Loucy (cell line): ENCODE measurements at regions not wholly inside any gene's neighbourhood (a gene's known extent, or its start where the extent isn't known, plus 50 kb on each side); places are given as distances from the start of the nearest gene placed in this dataset.

Experiments used
- EZH2phosphoT487 ChIP-seq: fragments of 200-600 bp; IDR thresholded peaks from 2 replicates; pipeline ENCODE4 v1.6.1; 2018; ENCODE audit warnings: antibody characterized with exemption, mild to moderate bottlenecking, moderate library complexity, borderline replicate concordance
- TF ChIP-seq, protein P1 (sequence below): fragments of 200-600 bp; sonication (generic); conservative IDR thresholded peaks from 2 replicates; pipeline ENCODE4 v1.5.1; 2014; ENCODE audit warnings: mild to moderate bottlenecking, antibody characterized with exemption, low read length

DNA sequence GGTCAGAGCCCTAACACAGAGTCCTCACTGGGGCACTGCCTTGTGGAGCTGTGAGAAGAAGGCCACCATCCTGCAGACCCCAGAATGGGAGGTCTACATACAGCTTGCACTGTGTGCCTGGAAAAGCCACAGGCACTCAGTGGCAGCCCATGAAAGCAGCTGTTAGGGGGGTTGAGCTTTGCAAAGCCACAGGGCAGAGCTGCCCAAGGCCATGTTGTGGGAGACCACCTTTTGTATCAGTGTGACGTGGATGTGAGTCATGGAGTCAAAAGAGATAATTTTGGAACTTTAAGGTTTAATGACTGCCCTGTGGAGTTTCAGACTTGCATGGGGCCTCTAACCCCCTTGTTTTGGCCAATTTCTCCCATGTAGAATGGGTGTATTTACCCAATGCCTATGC is 52.9 kb upstream of the TPRG1 start:
- TF ChIP-seq, protein P1, sequence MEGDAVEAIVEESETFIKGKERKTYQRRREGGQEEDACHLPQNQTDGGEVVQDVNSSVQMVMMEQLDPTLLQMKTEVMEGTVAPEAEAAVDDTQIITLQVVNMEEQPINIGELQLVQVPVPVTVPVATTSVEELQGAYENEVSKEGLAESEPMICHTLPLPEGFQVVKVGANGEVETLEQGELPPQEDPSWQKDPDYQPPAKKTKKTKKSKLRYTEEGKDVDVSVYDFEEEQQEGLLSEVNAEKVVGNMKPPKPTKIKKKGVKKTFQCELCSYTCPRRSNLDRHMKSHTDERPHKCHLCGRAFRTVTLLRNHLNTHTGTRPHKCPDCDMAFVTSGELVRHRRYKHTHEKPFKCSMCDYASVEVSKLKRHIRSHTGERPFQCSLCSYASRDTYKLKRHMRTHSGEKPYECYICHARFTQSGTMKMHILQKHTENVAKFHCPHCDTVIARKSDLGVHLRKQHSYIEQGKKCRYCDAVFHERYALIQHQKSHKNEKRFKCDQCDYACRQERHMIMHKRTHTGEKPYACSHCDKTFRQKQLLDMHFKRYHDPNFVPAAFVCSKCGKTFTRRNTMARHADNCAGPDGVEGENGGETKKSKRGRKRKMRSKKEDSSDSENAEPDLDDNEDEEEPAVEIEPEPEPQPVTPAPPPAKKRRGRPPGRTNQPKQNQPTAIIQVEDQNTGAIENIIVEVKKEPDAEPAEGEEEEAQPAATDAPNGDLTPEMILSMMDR: no peak
- TF ChIP-seq EZH2phosphoT487: no peak
